H9 (cell line): ENCODE measurements at regions not wholly inside any gene's neighbourhood (a gene's known extent, or its start where the extent isn't known, plus 50 kb on each side); places are given as distances from the start of the nearest gene placed in this dataset.

ENCODE experiments used
- DNase-seq: peaks from one replicate; pipeline ENCODE4 v3.0.0-alpha.2; 2017
- H2AFZ ChIP-seq: one replicate; pipeline ENCODE4 v1.6.1; 2013; ENCODE audit warnings: mild to moderate bottlenecking, low read length, control low read depth, moderate library complexity
- H2AK5ac ChIP-seq: 2 replicates; pipeline ENCODE4 v1.6.1; 2013; ENCODE audit warnings: low read length, control low read depth, mixed read lengths; ENCODE audit not compliant: insufficient read length
- H2BK120ac ChIP-seq: one replicate; pipeline ENCODE4 v1.6.1; 2013; ENCODE audit warnings: low read depth, mild to moderate bottlenecking, low read length, control low read depth, inconsistent platforms; ENCODE audit not compliant: poor library complexity, severe bottlenecking
- H2BK12ac ChIP-seq: 2 replicates; pipeline ENCODE4 v1.6.1; 2013; ENCODE audit warnings: low read length, control low read depth, mixed read lengths, low read depth; ENCODE audit not compliant: insufficient read length
- H2BK15ac ChIP-seq: 2 replicates; pipeline ENCODE4 v1.6.1; 2013; ENCODE audit warnings: low read depth, low read length, control low read depth
- H2BK20ac ChIP-seq: one replicate; pipeline ENCODE4 v1.6.1; 2013; ENCODE audit warnings: low read depth, mild to moderate bottlenecking, low read length, control low read depth, inconsistent platforms; ENCODE audit not compliant: poor library complexity, severe bottlenecking
- H2BK5ac ChIP-seq: 2 replicates; pipeline ENCODE4 v1.6.1; 2013; ENCODE audit warnings: low read length, control low read depth, mixed read lengths; ENCODE audit not compliant: insufficient read length
- H3K14ac ChIP-seq: 2 replicates; pipeline ENCODE4 v1.6.1; 2013; ENCODE audit warnings: low read length, control low read depth; ENCODE audit not compliant: insufficient read depth
- H3K18ac ChIP-seq: 2 replicates; pipeline ENCODE4 v1.6.1; 2013; ENCODE audit warnings: low read depth, mild to moderate bottlenecking, mixed read lengths, low read length, control low read depth; ENCODE audit not compliant: insufficient read length
- H3K23ac ChIP-seq: 2 replicates; pipeline ENCODE4 v1.6.1; 2013; ENCODE audit warnings: low read length, control low read depth, mixed read lengths, low read depth; ENCODE audit not compliant: insufficient read length
- H3K23me2 ChIP-seq: 2 replicates; pipeline ENCODE4 v1.6.1; 2013; ENCODE audit warnings: low read depth, mild to moderate bottlenecking, mixed read lengths, low read length, control low read depth; ENCODE audit not compliant: insufficient read length, poor library complexity, severe bottlenecking
- H3K27ac ChIP-seq: 2 replicates; pipeline ENCODE4 v1.5.1; 2013; ENCODE audit warnings: low read length, control low read depth, mixed read lengths, low read depth; ENCODE audit not compliant: insufficient read length
- H3K27me3 ChIP-seq: 2 replicates; pipeline ENCODE4 v1.6.1; 2013; ENCODE audit warnings: low read length, control low read depth, inconsistent platforms; ENCODE audit not compliant: insufficient read depth
- H3K4ac ChIP-seq: 2 replicates; pipeline ENCODE4 v1.6.1; 2013; ENCODE audit warnings: low read depth, mild to moderate bottlenecking, control low read depth, inconsistent platforms, low read length, moderate library complexity
- H3K4me1 ChIP-seq: 2 replicates; pipeline ENCODE4 v1.6.1; 2013; ENCODE audit warnings: low read length, control low read depth, inconsistent platforms; ENCODE audit not compliant: insufficient read depth
- H3K4me2 ChIP-seq: 2 replicates; pipeline ENCODE4 v1.6.1; 2013; ENCODE audit warnings: low read length, control low read depth, mixed read lengths; ENCODE audit not compliant: insufficient read length, insufficient read depth
- H3K56ac ChIP-seq: 2 replicates; pipeline ENCODE4 v1.6.1; 2013; ENCODE audit warnings: low read depth, mild to moderate bottlenecking, mixed read lengths, low read length, control low read depth; ENCODE audit not compliant: insufficient read length
- H3K79me1 ChIP-seq: 2 replicates; pipeline ENCODE4 v1.6.1; 2013; ENCODE audit warnings: low read depth, mild to moderate bottlenecking, moderate library complexity, low read length, control low read depth, inconsistent platforms; ENCODE audit not compliant: insufficient read depth, poor library complexity, severe bottlenecking
- H3K79me2 ChIP-seq: 2 replicates; pipeline ENCODE4 v1.6.1; 2013; ENCODE audit warnings: low read length, control low read depth, inconsistent platforms; ENCODE audit not compliant: insufficient read depth
- H3K9ac ChIP-seq: 2 replicates; pipeline ENCODE4 v1.6.1; 2013; ENCODE audit warnings: low read length, control low read depth, mixed read lengths; ENCODE audit not compliant: insufficient read length; ENCODE audit errors: extremely low read depth
- H3K9me3 ChIP-seq: one replicate; pipeline ENCODE4 v1.6.1; 2013; ENCODE audit warnings: low read depth, low read length, inconsistent platforms; ENCODE audit not compliant: control insufficient read depth
- H3T11ph ChIP-seq: one replicate; pipeline ENCODE4 v1.6.1; 2013; ENCODE audit warnings: mild to moderate bottlenecking, low read length, control low read depth, inconsistent platforms
- H4K20me1 ChIP-seq: one replicate; pipeline ENCODE4 v1.6.1; 2013; ENCODE audit not compliant: control insufficient read depth, insufficient read length, insufficient read depth
- H4K5ac ChIP-seq: 2 replicates; pipeline ENCODE4 v1.6.1; 2013; ENCODE audit warnings: low read depth, mild to moderate bottlenecking, mixed read lengths, low read length, control low read depth; ENCODE audit not compliant: insufficient read length
- H4K8ac ChIP-seq: replicated peaks from 2 replicates; pipeline ENCODE4 v1.6.1; 2013; ENCODE audit warnings: low read length, control low read depth, mixed read lengths, low read depth; ENCODE audit not compliant: insufficient read length
- H4K91ac ChIP-seq: 2 replicates; pipeline ENCODE4 v1.6.1; 2013; ENCODE audit warnings: low read depth, mild to moderate bottlenecking, moderate library complexity, mixed read lengths, low read length, control low read depth; ENCODE audit not compliant: insufficient read length
- H3K27ac Mint-ChIP-seq, 3 experiments: 2 replicates in 2 of 3; 3 replicates in 1 of 3; pipeline ENCODE4 v1.8.0; 2020 to 2021; ENCODE audit warnings: mixed read lengths in 3 of 3, mild to moderate bottlenecking in 1 of 3, moderate library complexity in 1 of 3
- H3K27me3 Mint-ChIP-seq: 2 replicates; pipeline ENCODE4 v1.8.0; 2021; ENCODE audit warnings: low read depth, mild to moderate bottlenecking, moderate library complexity, mixed read lengths
- H3K36me3 Mint-ChIP-seq, 3 experiments: 2 replicates in 2 of 3; 3 replicates in 1 of 3; pipeline ENCODE4 v1.8.0; 2020 to 2021; ENCODE audit warnings: low read depth in 3 of 3, mixed read lengths in 3 of 3; ENCODE audit not compliant: insufficient read depth in 1 of 3
- H3K4me1 Mint-ChIP-seq, 2 experiments: 2 replicates each; pipeline ENCODE4 v1.8.0; 2020; ENCODE audit warnings: mixed read lengths in 2 of 2
- H3K4me3 Mint-ChIP-seq, 2 experiments: 2 replicates in 1 of 2; 3 replicates in 1 of 2; pipeline ENCODE4 v1.8.0; 2020 to 2021; ENCODE audit warnings: mild to moderate bottlenecking in 2 of 2, mixed read lengths in 2 of 2, moderate library complexity in 1 of 2
- H3K9me3 Mint-ChIP-seq, 2 experiments: 2 replicates in 1 of 2; 3 replicates in 1 of 2; pipeline ENCODE4 v1.8.0; 2020; ENCODE audit warnings: mild to moderate bottlenecking in 2 of 2, mixed read lengths in 2 of 2, moderate library complexity in 1 of 2
- WGBS: extraction: QIAGEN DNeasy Blood & Tissue Kit; methylation state at CpG from one replicate; pipeline ENCODE4 v1.1.7; 2013; ENCODE audit warnings: missing lambda C conversion rate, low lambda C conversion rate, mixed read lengths; ENCODE audit not compliant: insufficient read length; ENCODE audit errors: extremely low coverage; 5-methylcytosine and 5-hydroxymethylcytosine counted together
- TF ChIP-seq, protein P1 (sequence below): fragments of 200-600 bp; sonication (generic); conservative IDR thresholded peaks from 3 replicates; pipeline ENCODE4 v1.8.0; 2021; ENCODE audit warnings: antibody characterized with exemption, mild to moderate bottlenecking

DNA sequence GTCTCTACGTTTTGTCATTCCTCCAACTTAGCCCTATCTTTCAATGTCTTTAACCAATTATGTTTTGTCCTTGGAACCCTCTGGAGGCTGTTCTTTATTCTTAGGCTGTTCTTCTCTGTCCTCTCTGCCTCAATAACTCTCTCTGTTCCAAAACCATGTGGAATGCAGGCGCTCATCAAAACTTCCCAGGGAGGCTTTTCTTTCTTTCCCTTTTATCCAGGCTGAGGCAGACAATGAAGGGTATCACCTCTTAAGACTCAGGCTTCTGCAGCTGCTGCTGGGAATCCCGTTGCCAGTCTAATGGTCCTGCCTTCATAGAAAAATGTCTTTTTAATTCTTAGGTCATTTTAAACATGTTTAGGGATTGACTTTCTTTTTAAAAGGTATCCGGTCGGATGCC lies 544.7 kb downstream of the CDH26 start:
- Histone ChIP-seq H3K79me1 (no peaks in the 10 kb centered on the region), H3K56ac (no peak overlapping the region), H4K91ac (no peak overlapping the region), H3K23ac (no peak overlapping the region), H3K23me2 (no peaks in the 10 kb centered on the region), H3K9ac (no peak overlapping the region), H3K79me2 (no peaks in the 10 kb centered on the region), H2AFZ (no peak overlapping the region), H2AK5ac (no peak overlapping the region), H3K14ac (no peak overlapping the region), H3K27me3 (no peaks in the 10 kb centered on the region), H3K27ac (no peak overlapping the region), H2BK5ac (no peak overlapping the region), H4K8ac (no peak overlapping the region), H2BK20ac (no peak overlapping the region), H4K5ac (no peak overlapping the region), H2BK12ac (no peak overlapping the region), H4K20me1 (no peaks in the 10 kb centered on the region), H3K4me1 (no peaks in the 10 kb centered on the region; the same call in 1 of the 2 replicates), H3K18ac (no peak overlapping the region), H3K9me3 (no peaks in the 10 kb centered on the region), H3K4me2 (no peak overlapping the region), H2BK15ac (no peak overlapping the region), H2BK120ac (no peak overlapping the region), H3T11ph (no peak overlapping the region), H3K4ac (no peak overlapping the region)
- H3K27me3 Mint-ChIP-seq, result no peaks in the 10 kb centered on the region; the same call in 1 of the 2 replicates
- no peaks in the 10 kb centered on the region; a peak in 1 of 7 replicates for H3K36me3 Mint-ChIP-seq
- no peaks in the 10 kb centered on the region for H3K9me3 Mint-ChIP-seq
- H3K27ac Mint-ChIP-seq, result no peak overlapping the region
- no CpG with 5 or more reads among the region's 5 CpGs for WGBS
- DNase-seq, result no peak
- H3K4me1 Mint-ChIP-seq, result peaks cover 7 to 10% of the 10 kb centered on the region in 2 experiments; a peak in 3 of 4 replicates
- H3K4me3 Mint-ChIP-seq, result no peak overlapping the region
- TF ChIP-seq, protein P1, sequence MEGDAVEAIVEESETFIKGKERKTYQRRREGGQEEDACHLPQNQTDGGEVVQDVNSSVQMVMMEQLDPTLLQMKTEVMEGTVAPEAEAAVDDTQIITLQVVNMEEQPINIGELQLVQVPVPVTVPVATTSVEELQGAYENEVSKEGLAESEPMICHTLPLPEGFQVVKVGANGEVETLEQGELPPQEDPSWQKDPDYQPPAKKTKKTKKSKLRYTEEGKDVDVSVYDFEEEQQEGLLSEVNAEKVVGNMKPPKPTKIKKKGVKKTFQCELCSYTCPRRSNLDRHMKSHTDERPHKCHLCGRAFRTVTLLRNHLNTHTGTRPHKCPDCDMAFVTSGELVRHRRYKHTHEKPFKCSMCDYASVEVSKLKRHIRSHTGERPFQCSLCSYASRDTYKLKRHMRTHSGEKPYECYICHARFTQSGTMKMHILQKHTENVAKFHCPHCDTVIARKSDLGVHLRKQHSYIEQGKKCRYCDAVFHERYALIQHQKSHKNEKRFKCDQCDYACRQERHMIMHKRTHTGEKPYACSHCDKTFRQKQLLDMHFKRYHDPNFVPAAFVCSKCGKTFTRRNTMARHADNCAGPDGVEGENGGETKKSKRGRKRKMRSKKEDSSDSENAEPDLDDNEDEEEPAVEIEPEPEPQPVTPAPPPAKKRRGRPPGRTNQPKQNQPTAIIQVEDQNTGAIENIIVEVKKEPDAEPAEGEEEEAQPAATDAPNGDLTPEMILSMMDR, result no peak
